MCF 10A (cell line): ENCODE measurements at regions not wholly inside any gene's neighbourhood (a gene's known extent, or its start where the extent isn't known, plus 50 kb on each side); places are given as distances from the start of the nearest gene placed in this dataset.
A peak's percentile ranks its signal among the peaks of the same experiment; 100 is the strongest.

Source experiments
- BruUV-seq: library from RNA; stranded (reverse); fragments of 400-500 nt; replicated peaks from 2 replicates; lab custom pipeline; 2021; lab: Mats Ljungman, UMichigan
- CTCF ChIA-PET: fragments of 300-600 bp; sonication (Branson Sonifier 250); formaldehyde crosslinking; extraction: SDS; loops from one replicate; lab custom pipeline; 2021; ENCODE audit warnings: antibody characterized with exemption, inconsistent platforms; lab: Yijun Ruan, JAX
- POLR2A ChIA-PET: fragments of 300-600, 350-650 bp; sonication (Branson Sonifier 250); formaldehyde crosslinking; extraction: SDS; loops from one replicate; lab custom pipeline; 2020; ENCODE audit warnings: antibody characterized with exemption, inconsistent platforms; lab: Yijun Ruan, JAX
- DNase-seq: peaks from one replicate; pipeline ENCODE4 v3.0.0-alpha.2; 2018; ENCODE audit not compliant: unreplicated experiment
- H3K27ac Mint-ChIP-seq: one replicate; pipeline ENCODE4 v1.8.0; 2022; ENCODE audit warnings: mild to moderate bottlenecking, low read depth, mixed read lengths; ENCODE audit not compliant: unreplicated experiment
- H3K27me3 Mint-ChIP-seq: one replicate; pipeline ENCODE4 v1.8.0; 2022; ENCODE audit warnings: mixed read lengths; ENCODE audit not compliant: insufficient read depth, unreplicated experiment
- H3K36me3 Mint-ChIP-seq: one replicate; pipeline ENCODE4 v1.8.0; 2022; ENCODE audit warnings: mild to moderate bottlenecking, moderate library complexity, mixed read lengths; ENCODE audit not compliant: insufficient read depth, unreplicated experiment
- H3K4me1 Mint-ChIP-seq: one replicate; pipeline ENCODE4 v1.8.0; 2022; ENCODE audit warnings: mixed read lengths; ENCODE audit not compliant: insufficient read depth, unreplicated experiment
- H3K4me3 Mint-ChIP-seq: one replicate; pipeline ENCODE4 v1.8.0; 2022; ENCODE audit warnings: mild to moderate bottlenecking, moderate library complexity, mixed read lengths; ENCODE audit not compliant: unreplicated experiment
- H3K9me3 Mint-ChIP-seq: one replicate; pipeline ENCODE4 v1.8.0; 2022; ENCODE audit warnings: mixed read lengths; ENCODE audit not compliant: unreplicated experiment
- intact Hi-C: fragments of 100-400 bp; cut with micrococcal nuclease; formaldehyde crosslinking; loops from 2 replicates; pipeline ENCODE4 v1.14.1; 2022
- TF ChIP-seq, protein P1 (sequence below): fragments of 200-600 bp; IDR thresholded peaks from one replicate; pipeline ENCODE4 v1.8.0; 2022; ENCODE audit warnings: antibody characterized with exemption, mild to moderate bottlenecking; ENCODE audit not compliant: unreplicated experiment

DNA sequence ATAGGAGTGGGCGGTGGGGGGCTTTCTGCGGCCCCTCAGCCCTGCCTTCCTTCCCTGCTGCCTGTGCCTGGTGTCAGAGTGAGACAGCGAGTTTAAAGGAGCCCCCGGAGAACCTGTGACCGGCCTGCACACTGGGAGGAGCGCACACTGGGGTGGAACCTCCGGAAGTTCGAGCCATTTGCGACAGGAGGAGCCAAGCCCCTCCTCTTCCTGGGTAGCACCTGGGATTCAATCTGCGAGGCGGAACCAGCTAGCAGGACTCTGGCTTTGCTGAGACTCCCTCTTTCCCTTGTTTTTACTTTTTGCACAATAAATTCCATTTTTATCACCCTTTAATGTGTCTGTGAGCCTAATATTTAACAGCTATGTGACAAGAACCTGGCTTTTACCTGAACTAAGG, 540.6 kb downstream of the NPHP4 start:
- Mint-ChIP-seq H3K4me1 (no peaks in the 10 kb centered on the region), H3K4me3 (no peak overlapping the region)

DNA sequence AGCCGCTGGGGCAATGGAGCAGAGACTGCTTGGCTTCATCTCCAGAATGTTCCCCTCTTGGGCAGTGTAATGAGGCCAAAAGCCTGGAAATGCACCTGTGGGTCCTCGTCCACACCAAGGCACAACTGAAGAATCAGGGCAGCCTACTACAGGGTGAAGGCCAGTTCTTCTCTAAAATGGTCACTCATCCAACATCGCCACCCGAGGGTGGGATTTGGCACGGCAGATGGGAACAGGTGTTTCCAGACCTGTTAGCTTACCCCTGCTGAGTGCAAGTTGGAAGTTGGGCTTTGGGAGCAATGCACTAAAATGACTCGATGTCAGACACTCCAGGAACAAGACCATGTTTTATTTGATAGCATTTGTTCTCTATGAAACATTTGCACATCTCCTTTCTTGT, 543.7 kb downstream of the NPHP4 start:
- H3K27me3 Mint-ChIP-seq = peaks cover 74% of the 10 kb centered on the region
- TF ChIP-seq, protein P1, sequence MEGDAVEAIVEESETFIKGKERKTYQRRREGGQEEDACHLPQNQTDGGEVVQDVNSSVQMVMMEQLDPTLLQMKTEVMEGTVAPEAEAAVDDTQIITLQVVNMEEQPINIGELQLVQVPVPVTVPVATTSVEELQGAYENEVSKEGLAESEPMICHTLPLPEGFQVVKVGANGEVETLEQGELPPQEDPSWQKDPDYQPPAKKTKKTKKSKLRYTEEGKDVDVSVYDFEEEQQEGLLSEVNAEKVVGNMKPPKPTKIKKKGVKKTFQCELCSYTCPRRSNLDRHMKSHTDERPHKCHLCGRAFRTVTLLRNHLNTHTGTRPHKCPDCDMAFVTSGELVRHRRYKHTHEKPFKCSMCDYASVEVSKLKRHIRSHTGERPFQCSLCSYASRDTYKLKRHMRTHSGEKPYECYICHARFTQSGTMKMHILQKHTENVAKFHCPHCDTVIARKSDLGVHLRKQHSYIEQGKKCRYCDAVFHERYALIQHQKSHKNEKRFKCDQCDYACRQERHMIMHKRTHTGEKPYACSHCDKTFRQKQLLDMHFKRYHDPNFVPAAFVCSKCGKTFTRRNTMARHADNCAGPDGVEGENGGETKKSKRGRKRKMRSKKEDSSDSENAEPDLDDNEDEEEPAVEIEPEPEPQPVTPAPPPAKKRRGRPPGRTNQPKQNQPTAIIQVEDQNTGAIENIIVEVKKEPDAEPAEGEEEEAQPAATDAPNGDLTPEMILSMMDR = no peak
- H3K4me1 Mint-ChIP-seq = no peaks in the 10 kb centered on the region
- BruUV-seq = no TSS peak
- ChIA-PET POLR2A (interaction anchor here (0.7 kb wide), 1 partner anchor 218 kb away, joined by 3 read pairs; no protein-coding TSS in a partner anchor), CTCF (interaction anchor here (0.7 kb wide), 1 partner anchor 24 kb away, joined by 3 read pairs; no protein-coding TSS in a partner anchor)
- no peaks in the 10 kb centered on the region for H3K9me3 Mint-ChIP-seq
- no peak overlapping the region for H3K27ac Mint-ChIP-seq
- H3K36me3 Mint-ChIP-seq = no peaks in the 10 kb centered on the region
- intact Hi-C loops = no loop called here
- peak; percentile 20 for DNase-seq
- H3K4me3 Mint-ChIP-seq = no peak overlapping the region

More for the DNA sequence above, 540.6 kb downstream of the NPHP4 start:
- H3K27ac Mint-ChIP-seq = no peak overlapping the region
- TF ChIP-seq, protein P1 = no peak
- no TSS peak for BruUV-seq
- no peaks in the 10 kb centered on the region for H3K9me3 Mint-ChIP-seq
- no peak for DNase-seq
- ChIA-PET POLR2A (no interaction called here), CTCF (interaction anchor here (1.1 kb wide), 1 partner anchor 11 kb away, joined by 4 read pairs; no protein-coding TSS in a partner anchor)
- intact Hi-C loops = no loop called here
- no peaks in the 10 kb centered on the region for H3K36me3 Mint-ChIP-seq
- peaks cover 51% of the 10 kb centered on the region for H3K27me3 Mint-ChIP-seq

DNA sequence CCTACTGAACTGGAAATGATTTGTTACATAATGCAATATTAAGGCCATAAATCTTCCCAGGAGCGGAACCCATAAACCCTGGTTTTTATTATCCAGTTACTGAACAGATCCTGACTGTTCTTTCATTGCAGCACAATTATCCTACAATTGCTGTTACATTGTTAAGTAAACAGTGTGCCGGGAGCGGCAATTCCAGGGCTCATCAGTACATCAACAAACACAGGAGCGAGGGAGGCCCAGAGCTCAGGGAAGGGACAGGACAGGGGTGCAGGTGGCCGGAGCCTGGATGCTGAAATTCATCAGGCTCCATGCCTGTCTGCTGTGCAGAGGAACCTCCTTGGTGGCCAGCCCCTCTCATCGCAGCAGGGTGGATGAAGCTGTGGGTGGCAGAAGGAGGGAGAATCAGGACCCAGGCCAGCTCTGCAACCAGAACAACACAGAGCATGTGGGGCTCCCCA, 544.7 kb downstream of the NPHP4 start:
- no peak overlapping the region for H3K27ac Mint-ChIP-seq
- no peaks in the 10 kb centered on the region for H3K9me3 Mint-ChIP-seq
- POLR2A ChIA-PET = no interaction called here
- no peak overlapping the region for H3K4me3 Mint-ChIP-seq
- TF ChIP-seq, protein P1 = no peak
- no peak for DNase-seq
- intact Hi-C loops = no loop called here
- peaks cover 84% of the 10 kb centered on the region for H3K27me3 Mint-ChIP-seq
- no peaks in the 10 kb centered on the region for H3K4me1 Mint-ChIP-seq
- H3K36me3 Mint-ChIP-seq = no peaks in the 10 kb centered on the region
- CTCF ChIA-PET = interaction anchor here (0.7 kb wide), 1 partner anchor 23 kb away, joined by 3 read pairs; no protein-coding TSS in a partner anchor
- no TSS peak for BruUV-seq

DNA sequence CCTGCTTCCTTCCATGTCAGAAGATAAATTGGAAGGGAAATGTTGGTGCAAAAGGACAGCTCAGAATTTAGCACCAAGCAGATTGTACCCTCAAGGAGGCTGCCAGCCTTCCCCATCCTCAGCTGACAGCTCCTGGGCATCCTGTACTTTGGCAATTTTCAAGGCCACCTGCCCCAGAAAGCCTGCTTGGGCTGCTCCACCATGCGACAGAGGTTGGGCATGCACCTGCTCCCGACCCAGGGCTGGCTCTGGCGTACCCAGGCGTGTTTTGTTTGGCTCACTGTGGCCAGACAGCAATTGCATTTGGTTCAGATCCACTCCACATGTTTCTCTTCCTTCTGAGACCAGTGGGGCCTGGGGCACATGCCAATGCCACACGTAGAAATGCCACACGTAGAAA, 547.8 kb downstream of the NPHP4 start:
- ChIA-PET CTCF (interaction anchor here (0.6 kb wide), 1 partner anchor 39 kb away, joined by 3 read pairs; no protein-coding TSS in a partner anchor), POLR2A (interaction anchor here (0.6 kb wide), 1 partner anchor 13 kb away, joined by 3 read pairs; no protein-coding TSS in a partner anchor)
- no peaks in the 10 kb centered on the region for H3K4me1 Mint-ChIP-seq
- peaks cover 6% of the 10 kb centered on the region for H3K9me3 Mint-ChIP-seq
- H3K27ac Mint-ChIP-seq = no peak overlapping the region
- H3K4me3 Mint-ChIP-seq = no peak overlapping the region
- TF ChIP-seq, protein P1 = no peak
- peaks cover 86% of the 10 kb centered on the region for H3K27me3 Mint-ChIP-seq
- H3K36me3 Mint-ChIP-seq = no peaks in the 10 kb centered on the region
- DNase-seq = no peak
- BruUV-seq = no TSS peak
- intact Hi-C loops = no loop called here
